ENCODE measurements at regions not wholly inside any gene's neighbourhood (a gene's known extent, or its start where the extent isn't known, plus 50 kb on each side); places are given as distances from the start of the nearest gene placed in this dataset.
"Not testable (repeated sequence)": the region's sequence is repeated elsewhere in the genome, so short reads cannot be mapped to it uniquely, and the experiment has no call there.

- no peak for DNase-seq (ENCODE audit: low read depth)
These were observed 325.5 kb upstream of the PTGER4 start for GRCh38 chr5:40354171-40354570.

- DNase-seq (ENCODE audit: low read depth): no peak
These were observed 326.3 kb upstream of the PTGER4 start for GRCh38 chr5:40353442-40353841.

- DNase-seq (ENCODE audit: low read depth): no peak
These were observed 331.6 kb upstream of the PTGER4 start for GRCh38 chr5:40347981-40348725.

- DNase-seq (ENCODE audit: low read depth): no peak
These were observed 332.8 kb upstream of the PTGER4 start for GRCh38 chr5:40346901-40347300.

GRCh38 chr5:40338434-40338833 is 341.3 kb upstream of the PTGER4 start:
- not testable (repeated sequence) for DNase-seq (ENCODE audit: low read depth)

GRCh38 chr5:40334242-40334635 is 345.5 kb upstream of the PTGER4 start:
- DNase-seq (ENCODE audit: low read depth): no peak

- peak; percentile 32 for DNase-seq (ENCODE audit: low read depth)
These were observed 346.1 kb upstream of the PTGER4 start for GRCh38 chr5:40333459-40334241.

GRCh38 chr5:40332970-40333369 is 346.7 kb upstream of the PTGER4 start:
- no peak for DNase-seq (ENCODE audit: low read depth)

- DNase-seq (ENCODE audit: low read depth): no peak
These were observed 348.1 kb upstream of the PTGER4 start for GRCh38 chr5:40331616-40332015.

- DNase-seq (ENCODE audit: low read depth): no peak
These were observed 358.2 kb upstream of the PTGER4 start for GRCh38 chr5:40321514-40321913.

GRCh38 chr5:40318395-40318794 is 361.3 kb upstream of the PTGER4 start:
- no peak for DNase-seq (ENCODE audit: low read depth)

- no peak for DNase-seq (ENCODE audit: low read depth)
These were observed 362.7 kb upstream of the PTGER4 start for GRCh38 chr5:40317023-40317422.

- no peak for DNase-seq (ENCODE audit: low read depth)
These were observed 364.6 kb upstream of the PTGER4 start for GRCh38 chr5:40315126-40315525.

- DNase-seq (ENCODE audit: low read depth): no peak
These were observed 365.4 kb upstream of the PTGER4 start for GRCh38 chr5:40314275-40314674.

- no peak for DNase-seq (ENCODE audit: low read depth)
These were observed 367.5 kb upstream of the PTGER4 start for GRCh38 chr5:40312205-40312604.

- no peak for DNase-seq (ENCODE audit: low read depth)
These were observed 369.9 kb upstream of the PTGER4 start for GRCh38 chr5:40309851-40310250.

GRCh38 chr5:40308867-40309266 is 370.8 kb upstream of the PTGER4 start:
- DNase-seq (ENCODE audit: low read depth): no peak

- DNase-seq (ENCODE audit: low read depth): no peak
These were observed 371.8 kb upstream of the PTGER4 start for GRCh38 chr5:40307920-40308319.

GRCh38 chr5:40306869-40307487 is 372.7 kb upstream of the PTGER4 start:
- DNase-seq (ENCODE audit: low read depth): no peak

- no peak for DNase-seq (ENCODE audit: low read depth)
These were observed 387.7 kb upstream of the PTGER4 start for GRCh38 chr5:40292006-40292405.

- peak; percentile 34 for DNase-seq (ENCODE audit: low read depth)
These were observed 388.4 kb upstream of the PTGER4 start for GRCh38 chr5:40291338-40291737.

- no peak for DNase-seq (ENCODE audit: low read depth)
These were observed 390.8 kb upstream of the PTGER4 start for GRCh38 chr5:40288800-40289485.
